Esophagus muscularis mucosa (tissue), 4 donors: ENCODE measurements at regions not wholly inside any gene's neighbourhood (a gene's known extent, or its start where the extent isn't known, plus 50 kb on each side); places are given as distances from the start of the nearest gene placed in this dataset.

ENCODE experiments used
- DNase-seq: peaks from one replicate; pipeline ENCODE4 v3.0.0-alpha.2; 2017; ENCODE audit errors: extremely low spot score
- H3K27ac ChIP-seq, 4 donors: fragments of 200-600 bp; sonication (generic); replicated peaks in 1 of 4; 1 replicate in 3 of 4; 2 replicates in 1 of 4; pipeline ENCODE4 v1.5.1; 2016 to 2019; ENCODE audit warnings: mild to moderate bottlenecking in 1 of 4
- H3K27me3 ChIP-seq, 4 donors: fragments of 200-600 bp; sonication (generic); one replicate each; pipeline versions ENCODE4 v1.5.1 to v1.6.0; 2016 to 2019
- H3K36me3 ChIP-seq, 4 donors: fragments of 200-600 bp; sonication (generic); one replicate each; pipeline ENCODE4 v1.5.1; 2016 to 2019
- H3K4me1 ChIP-seq, 4 donors: fragments of 200-600 bp; sonication (generic); one replicate each; pipeline ENCODE4 v1.5.1; 2016 to 2019
- H3K4me3 ChIP-seq, 4 donors: fragments of 200-600 bp; sonication (generic); 1 replicate in 2 of 4; 2 replicates in 2 of 4; pipeline ENCODE4 v1.5.1; 2016 to 2019; ENCODE audit warnings: mild to moderate bottlenecking in 4 of 4, moderate library complexity in 1 of 4
- H3K9me3 ChIP-seq, 4 donors: fragments of 200-600 bp; sonication (generic); 1 replicate in 3 of 4; 2 replicates in 1 of 4; pipeline ENCODE4 v1.5.1; 2016 to 2019
- CTCF ChIP-seq, 3 experiments: fragments of 200-600 bp in 2 of 3; fragments of 450-650 bp in 1 of 3; sonication (generic) in 2 of 3; IDR thresholded peaks; one replicate each; pipeline ENCODE4 v1.5.1; 2017 to 2019; ENCODE audit warnings: antibody characterized with exemption in 3 of 3, mild to moderate bottlenecking in 2 of 3, moderate library complexity in 1 of 3
- EP300 ChIP-seq: sonication (generic); formaldehyde crosslinking; IDR thresholded peaks from one replicate; pipeline ENCODE4 v1.6.1; 2017; ENCODE audit warnings: antibody characterized with exemption
- POLR2A ChIP-seq: fragments of 450-650 bp; IDR thresholded peaks from one replicate; pipeline ENCODE4 v1.6.1; 2017; ENCODE audit warnings: antibody characterized with exemption, moderate library complexity, mild to moderate bottlenecking, low read depth
- POLR2AphosphoS5 ChIP-seq, 2 donors: sonication (generic); formaldehyde crosslinking; IDR thresholded peaks; one replicate each; pipeline ENCODE4 v1.6.1; 2017; ENCODE audit warnings: antibody characterized with exemption in 2 of 2
- WGBS: methylation state at CpG from one replicate; pipeline ENCODE4 v1.1.5; 2018; 5-methylcytosine and 5-hydroxymethylcytosine counted together
- intact Hi-C: fragments of 100-400 bp; cut with DNase I; formaldehyde crosslinking; loops from one replicate; pipeline ENCODE4 v1.15.1; 2023

- no peak overlapping the region for H3K27ac ChIP-seq
Measured at GRCh38 chr1:54465351-54465811, 59.2 kb upstream of the SSBP3 start.

GRCh38 chr1:54464477-54465146 is 58.4 kb upstream of the SSBP3 start:
- no peaks in the 10 kb centered on the region for H3K27me3 ChIP-seq
- no peak for DNase-seq
- H3K4me1 ChIP-seq, result peaks cover 19 to 33% (median 28%) of the 10 kb centered on the region in 4 donors
- intact Hi-C loops, result no loop called here
- no peak for TF ChIP-seq CTCF (IDR thresholded peaks at IDR 0.05)
- no peak for TF ChIP-seq POLR2AphosphoS5 (IDR thresholded peaks at IDR 0.05)
- no peak for TF ChIP-seq POLR2A
- TF ChIP-seq EP300, result no peak
- H3K27ac ChIP-seq, result no peak overlapping the region
- 63% methylated on average over 9 of the region's 9 CpGs for WGBS
- no peaks in the 10 kb centered on the region for H3K9me3 ChIP-seq
- no peaks in the 10 kb centered on the region for H3K36me3 ChIP-seq
- H3K4me3 ChIP-seq, result no peak overlapping the region

More at GRCh38 chr1:54465351-54465811, 59.2 kb upstream of the SSBP3 start:
- Histone ChIP-seq H3K4me1 (peaks cover 16 to 31% (median 27%) of the 10 kb centered on the region in 4 donors), H3K27me3 (no peaks in the 10 kb centered on the region), H3K4me3 (no peak overlapping the region), H3K9me3 (no peaks in the 10 kb centered on the region), H3K36me3 (no peaks in the 10 kb centered on the region)
- DNase-seq, result no peak
- 52% methylated on average over 5 of the region's 5 CpGs for WGBS
- intact Hi-C loops, result no loop called here
- TF ChIP-seq CTCF (IDR thresholded peaks at IDR 0.05) (no peak), POLR2A (no peak), POLR2AphosphoS5 (IDR thresholded peaks at IDR 0.05) (no peak), EP300 (no peak)

- Histone ChIP-seq H3K27ac (no peak overlapping the region), H3K27me3 (no peaks in the 10 kb centered on the region), H3K9me3 (no peaks in the 10 kb centered on the region), H3K4me3 (no peak overlapping the region), H3K36me3 (no peaks in the 10 kb centered on the region), H3K4me1 (peaks cover 20 to 34% (median 29%) of the 10 kb centered on the region in 4 donors)
- no peak for TF ChIP-seq POLR2AphosphoS5 (IDR thresholded peaks at IDR 0.05)
- TF ChIP-seq POLR2A, result no peak
- TF ChIP-seq EP300, result no peak
- TF ChIP-seq CTCF (IDR thresholded peaks at IDR 0.05), result no peak
- 94% methylated on average over 4 of the region's 7 CpGs for WGBS
- DNase-seq, result no peak
- intact Hi-C loops, result no loop called here
Measured at GRCh38 chr1:54464031-54464476, 57.9 kb upstream of the SSBP3 start.

- no peak for TF ChIP-seq CTCF (IDR thresholded peaks at IDR 0.05)
- TF ChIP-seq POLR2AphosphoS5 (IDR thresholded peaks at IDR 0.05), result no peak
- TF ChIP-seq POLR2A, result no peak
- TF ChIP-seq EP300, result no peak
- Histone ChIP-seq H3K4me1 (peaks cover 20 to 34% (median 29%) of the 10 kb centered on the region in 4 donors), H3K9me3 (no peaks in the 10 kb centered on the region), H3K27me3 (no peaks in the 10 kb centered on the region), H3K27ac (no peak overlapping the region), H3K4me3 (no peak overlapping the region), H3K36me3 (no peaks in the 10 kb centered on the region)
- intact Hi-C loops, result no loop called here
- 73% methylated on average over 10 of the region's 10 CpGs for WGBS
- no peak for DNase-seq
Measured at GRCh38 chr1:54463259-54464030, 57.3 kb upstream of the SSBP3 start.
